ENCODE measurements at regions not wholly inside any gene's neighbourhood (a gene's known extent, or its start where the extent isn't known, plus 50 kb on each side); places are given as distances from the start of the nearest gene placed in this dataset.

- TF ChIP-seq POLR2A (IDR thresholded peaks at IDR 0.05) (no peak), CTCF (IDR thresholded peaks at IDR 0.05) (no peak), EP300 (IDR thresholded peaks at IDR 0.05) (no peak), POLR2AphosphoS5 (IDR thresholded peaks at IDR 0.05) (no peak)
- H3K36me3 ChIP-seq: no peaks in the 10 kb centered on the region
- WGBS, 2 donors: 85 to 89% methylated on average over 5 of the region's 5 CpGs
Measured at GRCh38 chr1:164466001-164466421, 93.0 kb upstream of the PBX1 start.

GRCh38 chr1:164466429-164466828, 92.6 kb upstream of the PBX1 start:
- DNase-seq: no peak
- Histone ChIP-seq H3K27me3 (no peaks in the 10 kb centered on the region), H3K27ac (no peak overlapping the region), H3K36me3 (no peaks in the 10 kb centered on the region), H3K4me1 (no peaks in the 10 kb centered on the region), H3K9me3 (no peaks in the 10 kb centered on the region), H3K4me3 (no peak overlapping the region)
- TF ChIP-seq POLR2AphosphoS5 (IDR thresholded peaks at IDR 0.05): no peak
- no peak for TF ChIP-seq CTCF (IDR thresholded peaks at IDR 0.05)
- TF ChIP-seq EP300 (IDR thresholded peaks at IDR 0.05): no peak
- no peak for TF ChIP-seq POLR2A (IDR thresholded peaks at IDR 0.05)
- ATAC-seq (ENCODE audit: low FRiP score in 2 of 2): no peak
- WGBS, 2 donors: 79 to 84% methylated on average over 5 of the region's 5 CpGs

More at GRCh38 chr1:164466001-164466421, 93.0 kb upstream of the PBX1 start:
- Histone ChIP-seq H3K4me1 (no peaks in the 10 kb centered on the region), H3K4me3 (no peak overlapping the region), H3K27me3 (no peaks in the 10 kb centered on the region), H3K27ac (no peak overlapping the region), H3K9me3 (no peaks in the 10 kb centered on the region)
- ATAC-seq (ENCODE audit: low FRiP score in 2 of 2): no peak
- no peak for DNase-seq

DNA sequence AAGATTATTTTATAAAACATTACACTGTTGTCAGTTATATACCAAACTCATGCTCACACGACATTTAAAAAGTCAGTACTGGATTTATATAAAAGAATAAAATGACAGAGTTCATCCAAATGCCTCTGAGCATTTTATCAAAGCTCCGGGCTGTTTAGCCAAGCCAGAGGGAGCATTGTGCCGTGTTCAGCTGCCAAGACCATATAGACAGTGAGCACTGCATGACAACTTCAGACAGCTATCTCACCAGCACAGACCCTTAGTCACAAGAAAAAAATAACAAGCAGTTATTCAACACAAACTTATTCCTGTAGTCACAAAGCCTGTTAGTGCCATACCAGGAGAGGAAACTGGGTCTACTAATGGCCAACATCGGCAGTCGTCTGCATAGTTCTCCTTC, 88.0 kb upstream of the PBX1 start:
- TF ChIP-seq EP300 (IDR thresholded peaks at IDR 0.05): no peak
- no peak for TF ChIP-seq POLR2AphosphoS5 (IDR thresholded peaks at IDR 0.05)
- TF ChIP-seq CTCF (IDR thresholded peaks at IDR 0.05): no peak
- no peak for TF ChIP-seq POLR2A (IDR thresholded peaks at IDR 0.05)
- H3K4me3 ChIP-seq: no peak overlapping the region
- DNase-seq (no peak), ATAC-seq (ENCODE audit: low FRiP score in 2 of 2) (no peak)
- no peaks in the 10 kb centered on the region for H3K36me3 ChIP-seq
- H3K27me3 ChIP-seq: no peaks in the 10 kb centered on the region
- no peaks in the 10 kb centered on the region for H3K9me3 ChIP-seq
- no peak overlapping the region for H3K27ac ChIP-seq
- 75 to 78% methylated on average over 5 of the region's 5 CpGs for WGBS, 2 donors
- H3K4me1 ChIP-seq: no peaks in the 10 kb centered on the region

DNA sequence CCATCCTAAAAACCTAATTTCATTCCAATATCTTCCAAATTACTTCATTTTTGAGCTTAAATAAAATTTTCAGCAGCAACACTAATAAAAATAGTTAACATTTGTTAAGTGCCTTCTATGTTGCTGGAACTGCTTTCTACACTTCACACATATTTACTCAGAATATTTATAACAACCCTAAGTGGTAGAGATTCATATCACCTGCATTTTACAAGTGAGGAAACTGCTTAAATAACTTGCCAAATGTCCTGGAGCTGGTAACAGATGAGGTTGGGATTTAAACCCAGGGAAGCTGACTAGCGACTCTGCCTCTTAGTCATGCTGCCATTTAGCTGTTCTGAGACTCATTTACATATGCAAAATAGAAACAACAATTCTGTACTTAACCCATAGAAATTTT, 86.1 kb upstream of the PBX1 start:
- Histone ChIP-seq H3K4me3 (no peak overlapping the region), H3K27ac (no peak overlapping the region), H3K36me3 (no peaks in the 10 kb centered on the region), H3K27me3 (no peaks in the 10 kb centered on the region), H3K9me3 (no peaks in the 10 kb centered on the region), H3K4me1 (no peaks in the 10 kb centered on the region)
- ATAC-seq (ENCODE audit: low FRiP score in 2 of 2) (no peak), DNase-seq (no peak)
- TF ChIP-seq CTCF (IDR thresholded peaks at IDR 0.05) (no peak), POLR2AphosphoS5 (IDR thresholded peaks at IDR 0.05) (no peak), POLR2A (IDR thresholded peaks at IDR 0.05) (no peak)
- 61 to 77% methylated on average over 1 of the region's 1 CpG for WGBS, 2 donors

DNA sequence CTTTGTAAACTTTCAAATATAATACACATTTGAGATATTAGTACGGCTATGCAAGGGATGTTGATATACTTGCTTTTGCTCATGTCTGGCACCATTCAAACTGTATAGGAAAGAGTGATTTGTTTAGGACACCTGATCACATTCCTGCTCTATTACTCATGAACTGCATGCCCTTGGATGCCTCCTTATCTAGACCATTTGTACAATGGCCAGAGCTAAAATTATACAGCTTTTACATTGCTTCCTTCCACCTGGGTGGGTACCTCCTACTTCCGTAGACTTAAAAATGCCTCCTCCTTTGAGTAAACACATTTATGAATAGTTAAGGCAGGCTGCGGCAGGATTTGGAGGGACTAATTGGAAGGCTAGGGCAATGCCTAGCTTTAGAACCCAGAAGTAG, 85.4 kb upstream of the PBX1 start:
- ATAC-seq (ENCODE audit: low FRiP score in 2 of 2): no peak
- 63 to 78% methylated on average over 3 of the region's 3 CpGs for WGBS, 2 donors
- TF ChIP-seq CTCF (IDR thresholded peaks at IDR 0.05) (no peak), EP300 (IDR thresholded peaks at IDR 0.05) (no peak), POLR2A (IDR thresholded peaks at IDR 0.05) (no peak), POLR2AphosphoS5 (IDR thresholded peaks at IDR 0.05) (no peak)

More for the DNA sequence above, 85.4 kb upstream of the PBX1 start:
- H3K4me1 ChIP-seq: no peaks in the 10 kb centered on the region
- no peak overlapping the region for H3K27ac ChIP-seq
- H3K4me3 ChIP-seq: no peak overlapping the region
- H3K36me3 ChIP-seq: no peaks in the 10 kb centered on the region
- H3K27me3 ChIP-seq: no peaks in the 10 kb centered on the region
- H3K9me3 ChIP-seq: no peaks in the 10 kb centered on the region
- DNase-seq: no peak

Measured in upper lobe of left lung (tissue), 6 donors.